ENCODE measurements at regions not wholly inside any gene's neighbourhood (a gene's known extent, or its start where the extent isn't known, plus 50 kb on each side); places are given as distances from the start of the nearest gene placed in this dataset.

GRCh38 chr13:111469450-111469849 is 149.0 kb downstream of the TEX29 start:
- no peak overlapping the region for H3K27ac ChIP-seq (ENCODE audit: low read depth, low read length)
- H3K36me3 ChIP-seq (ENCODE audit: insufficient read depth, low read length), result no peaks in the 10 kb centered on the region
- no peaks in the 10 kb centered on the region for H3K4me1 ChIP-seq (ENCODE audit: insufficient read depth, low read length)
- H3K4me3 ChIP-seq (ENCODE audit: low read length), result no peak overlapping the region
- H3K9me3 ChIP-seq (ENCODE audit: insufficient read depth, low read depth, low read length), result no peaks in the 10 kb centered on the region
- no peaks in the 10 kb centered on the region for H3K27me3 ChIP-seq (ENCODE audit: insufficient read depth, low read length)
- 91% methylated on average over 5 of the region's 5 CpGs for WGBS
- H3K9ac ChIP-seq (ENCODE audit: low read depth, low read length), result no peak overlapping the region

- Histone ChIP-seq H3K4me3 (ENCODE audit: low read length) (no peak overlapping the region), H3K4me1 (ENCODE audit: insufficient read depth, low read length) (no peaks in the 10 kb centered on the region), H3K27me3 (ENCODE audit: insufficient read depth, low read length) (no peaks in the 10 kb centered on the region), H3K9ac (ENCODE audit: low read depth, low read length) (no peak overlapping the region), H3K27ac (ENCODE audit: low read depth, low read length) (no peak overlapping the region), H3K36me3 (ENCODE audit: insufficient read depth, low read length) (no peaks in the 10 kb centered on the region), H3K9me3 (ENCODE audit: insufficient read depth, low read depth, low read length) (no peaks in the 10 kb centered on the region)
- 95% methylated on average over 19 of the region's 20 CpGs for WGBS
Measured at GRCh38 chr13:111469916-111470506, 149.6 kb downstream of the TEX29 start.

- H3K27me3 ChIP-seq (ENCODE audit: insufficient read depth, low read length), result no peaks in the 10 kb centered on the region
Measured at GRCh38 chr13:111470933-111471332, 150.5 kb downstream of the TEX29 start.

GRCh38 chr13:111472083-111472482 is 151.6 kb downstream of the TEX29 start:
- no peaks in the 10 kb centered on the region for H3K4me1 ChIP-seq (ENCODE audit: insufficient read depth, low read length)
- no peaks in the 10 kb centered on the region for H3K27me3 ChIP-seq (ENCODE audit: insufficient read depth, low read length)
- no peak overlapping the region for H3K27ac ChIP-seq (ENCODE audit: low read depth, low read length)
- no peaks in the 10 kb centered on the region for H3K9me3 ChIP-seq (ENCODE audit: insufficient read depth, low read depth, low read length)
- no peak overlapping the region for H3K4me3 ChIP-seq (ENCODE audit: low read length)
- no peaks in the 10 kb centered on the region for H3K36me3 ChIP-seq (ENCODE audit: insufficient read depth, low read length)
- 93% methylated on average over 10 of the region's 10 CpGs for WGBS
- no peak overlapping the region for H3K9ac ChIP-seq (ENCODE audit: low read depth, low read length)

More at GRCh38 chr13:111470933-111471332, 150.5 kb downstream of the TEX29 start:
- WGBS, result 94% methylated on average over 9 of the region's 9 CpGs
- Histone ChIP-seq H3K9ac (ENCODE audit: low read depth, low read length) (no peak overlapping the region), H3K4me1 (ENCODE audit: insufficient read depth, low read length) (no peaks in the 10 kb centered on the region), H3K36me3 (ENCODE audit: insufficient read depth, low read length) (no peaks in the 10 kb centered on the region), H3K4me3 (ENCODE audit: low read length) (no peak overlapping the region), H3K27ac (ENCODE audit: low read depth, low read length) (no peak overlapping the region), H3K9me3 (ENCODE audit: insufficient read depth, low read depth, low read length) (no peaks in the 10 kb centered on the region)

- Histone ChIP-seq H3K36me3 (ENCODE audit: insufficient read depth, low read length) (no peaks in the 10 kb centered on the region), H3K27me3 (ENCODE audit: insufficient read depth, low read length) (no peaks in the 10 kb centered on the region), H3K27ac (ENCODE audit: low read depth, low read length) (no peak overlapping the region), H3K4me3 (ENCODE audit: low read length) (no peak overlapping the region), H3K4me1 (ENCODE audit: insufficient read depth, low read length) (no peaks in the 10 kb centered on the region), H3K9me3 (ENCODE audit: insufficient read depth, low read depth, low read length) (no peaks in the 10 kb centered on the region), H3K9ac (ENCODE audit: low read depth, low read length) (no peak overlapping the region)
- WGBS, result 92% methylated on average over 19 of the region's 19 CpGs
Measured at GRCh38 chr13:111472559-111473460, 152.4 kb downstream of the TEX29 start.

GRCh38 chr13:111474136-111475002 is 153.9 kb downstream of the TEX29 start:
- Histone ChIP-seq H3K36me3 (ENCODE audit: insufficient read depth, low read length) (no peaks in the 10 kb centered on the region), H3K4me1 (ENCODE audit: insufficient read depth, low read length) (no peaks in the 10 kb centered on the region), H3K4me3 (ENCODE audit: low read length) (no peak overlapping the region), H3K9ac (ENCODE audit: low read depth, low read length) (no peak overlapping the region), H3K27ac (ENCODE audit: low read depth, low read length) (no peak overlapping the region), H3K9me3 (ENCODE audit: insufficient read depth, low read depth, low read length) (no peaks in the 10 kb centered on the region), H3K27me3 (ENCODE audit: insufficient read depth, low read length) (no peaks in the 10 kb centered on the region)
- WGBS, result 83% methylated on average over 23 of the region's 23 CpGs

- 92% methylated on average over 8 of the region's 8 CpGs for WGBS
Measured at GRCh38 chr13:111475488-111475887, 155.0 kb downstream of the TEX29 start.

GRCh38 chr13:111476197-111476596 is 155.8 kb downstream of the TEX29 start:
- no peaks in the 10 kb centered on the region for H3K27me3 ChIP-seq (ENCODE audit: insufficient read depth, low read length)
- 92% methylated on average over 6 of the region's 6 CpGs for WGBS
- no peak overlapping the region for H3K9ac ChIP-seq (ENCODE audit: low read depth, low read length)
- no peaks in the 10 kb centered on the region for H3K4me1 ChIP-seq (ENCODE audit: insufficient read depth, low read length)
- no peaks in the 10 kb centered on the region for H3K36me3 ChIP-seq (ENCODE audit: insufficient read depth, low read length)
- no peak overlapping the region for H3K27ac ChIP-seq (ENCODE audit: low read depth, low read length)
- H3K9me3 ChIP-seq (ENCODE audit: insufficient read depth, low read depth, low read length), result no peaks in the 10 kb centered on the region
- no peak overlapping the region for H3K4me3 ChIP-seq (ENCODE audit: low read length)

More at GRCh38 chr13:111475488-111475887, 155.0 kb downstream of the TEX29 start:
- Histone ChIP-seq H3K36me3 (ENCODE audit: insufficient read depth, low read length) (no peaks in the 10 kb centered on the region), H3K9ac (ENCODE audit: low read depth, low read length) (no peak overlapping the region), H3K9me3 (ENCODE audit: insufficient read depth, low read depth, low read length) (no peaks in the 10 kb centered on the region), H3K4me3 (ENCODE audit: low read length) (no peak overlapping the region), H3K4me1 (ENCODE audit: insufficient read depth, low read length) (no peaks in the 10 kb centered on the region), H3K27me3 (ENCODE audit: insufficient read depth, low read length) (no peaks in the 10 kb centered on the region), H3K27ac (ENCODE audit: low read depth, low read length) (no peak overlapping the region)

- no peaks in the 10 kb centered on the region for H3K9me3 ChIP-seq (ENCODE audit: insufficient read depth, low read depth, low read length)
- no peaks in the 10 kb centered on the region for H3K4me1 ChIP-seq (ENCODE audit: insufficient read depth, low read length)
- H3K36me3 ChIP-seq (ENCODE audit: insufficient read depth, low read length), result no peaks in the 10 kb centered on the region
- no peaks in the 10 kb centered on the region for H3K27me3 ChIP-seq (ENCODE audit: insufficient read depth, low read length)
- H3K4me3 ChIP-seq (ENCODE audit: low read length), result no peak overlapping the region
- H3K9ac ChIP-seq (ENCODE audit: low read depth, low read length), result no peak overlapping the region
- no peak overlapping the region for H3K27ac ChIP-seq (ENCODE audit: low read depth, low read length)
- 89% methylated on average over 14 of the region's 14 CpGs for WGBS
Measured at GRCh38 chr13:111479412-111479811, 159.0 kb downstream of the TEX29 start.

GRCh38 chr13:111480503-111480902 is 160.1 kb downstream of the TEX29 start:
- Histone ChIP-seq H3K9me3 (ENCODE audit: insufficient read depth, low read depth, low read length) (no peaks in the 10 kb centered on the region), H3K4me1 (ENCODE audit: insufficient read depth, low read length) (no peaks in the 10 kb centered on the region), H3K27me3 (ENCODE audit: insufficient read depth, low read length) (no peaks in the 10 kb centered on the region), H3K9ac (ENCODE audit: low read depth, low read length) (no peak overlapping the region), H3K36me3 (ENCODE audit: insufficient read depth, low read length) (no peaks in the 10 kb centered on the region), H3K4me3 (ENCODE audit: low read length) (no peak overlapping the region), H3K27ac (ENCODE audit: low read depth, low read length) (no peak overlapping the region)
- WGBS, result 94% methylated on average over 8 of the region's 8 CpGs

- Histone ChIP-seq H3K27ac (ENCODE audit: low read depth, low read length) (no peak overlapping the region), H3K9me3 (ENCODE audit: insufficient read depth, low read depth, low read length) (no peaks in the 10 kb centered on the region), H3K36me3 (ENCODE audit: insufficient read depth, low read length) (no peaks in the 10 kb centered on the region), H3K9ac (ENCODE audit: low read depth, low read length) (no peak overlapping the region), H3K27me3 (ENCODE audit: insufficient read depth, low read length) (no peaks in the 10 kb centered on the region), H3K4me1 (ENCODE audit: insufficient read depth, low read length) (no peaks in the 10 kb centered on the region), H3K4me3 (ENCODE audit: low read length) (no peak overlapping the region)
- 69% methylated on average over 11 of the region's 11 CpGs for WGBS
Measured at GRCh38 chr13:111480976-111481375, 160.5 kb downstream of the TEX29 start.
